ENCODE measurements at regions not wholly inside any gene's neighbourhood (a gene's known extent, or its start where the extent isn't known, plus 50 kb on each side); places are given as distances from the start of the nearest gene placed in this dataset.

DNA sequence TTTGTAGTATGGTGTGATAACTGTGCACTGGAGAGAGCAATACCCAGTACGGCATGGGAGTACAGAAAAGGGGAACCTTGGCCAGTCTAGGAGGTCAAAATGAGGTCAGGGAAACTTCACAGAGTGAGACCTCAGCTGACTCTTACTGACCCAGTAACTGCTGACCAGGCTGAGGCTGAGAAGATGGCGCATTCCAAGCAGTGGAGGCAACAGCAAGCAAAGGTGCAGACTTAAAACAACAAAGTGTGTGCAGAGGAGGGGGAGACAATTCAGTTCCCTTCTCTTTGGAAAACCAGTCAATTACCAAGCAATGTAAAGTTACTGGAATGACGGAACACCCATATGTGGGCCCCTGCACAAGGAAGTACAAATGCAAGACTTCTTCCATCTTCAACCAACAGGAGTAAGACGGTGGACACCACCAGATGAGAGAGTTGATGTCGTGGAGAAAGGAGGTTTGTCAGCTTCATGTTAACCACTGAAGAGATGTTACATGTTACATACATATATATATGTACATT, 54.6 kb upstream of the PRDX6 start:
- no peak overlapping the region for H3K9ac ChIP-seq (ENCODE audit: low read length)
- no peak overlapping the region for H3K27ac ChIP-seq (ENCODE audit: low read depth, low read length)
- H3K9me3 ChIP-seq (ENCODE audit: control insufficient read depth in 1 of 2, insufficient read depth in 1 of 2, low read depth in 1 of 2, low read length in 2 of 2): no peaks in the 10 kb centered on the region
- H4K20me1 ChIP-seq (ENCODE audit: insufficient read depth): no peaks in the 10 kb centered on the region
- DNase-seq (ENCODE audit: low read depth, low spot score) (no peak), ATAC-seq (no peak)
- no peak for TF ChIP-seq ZFX (IDR thresholded peaks at IDR 0.05)
- TF ChIP-seq, protein P1, sequence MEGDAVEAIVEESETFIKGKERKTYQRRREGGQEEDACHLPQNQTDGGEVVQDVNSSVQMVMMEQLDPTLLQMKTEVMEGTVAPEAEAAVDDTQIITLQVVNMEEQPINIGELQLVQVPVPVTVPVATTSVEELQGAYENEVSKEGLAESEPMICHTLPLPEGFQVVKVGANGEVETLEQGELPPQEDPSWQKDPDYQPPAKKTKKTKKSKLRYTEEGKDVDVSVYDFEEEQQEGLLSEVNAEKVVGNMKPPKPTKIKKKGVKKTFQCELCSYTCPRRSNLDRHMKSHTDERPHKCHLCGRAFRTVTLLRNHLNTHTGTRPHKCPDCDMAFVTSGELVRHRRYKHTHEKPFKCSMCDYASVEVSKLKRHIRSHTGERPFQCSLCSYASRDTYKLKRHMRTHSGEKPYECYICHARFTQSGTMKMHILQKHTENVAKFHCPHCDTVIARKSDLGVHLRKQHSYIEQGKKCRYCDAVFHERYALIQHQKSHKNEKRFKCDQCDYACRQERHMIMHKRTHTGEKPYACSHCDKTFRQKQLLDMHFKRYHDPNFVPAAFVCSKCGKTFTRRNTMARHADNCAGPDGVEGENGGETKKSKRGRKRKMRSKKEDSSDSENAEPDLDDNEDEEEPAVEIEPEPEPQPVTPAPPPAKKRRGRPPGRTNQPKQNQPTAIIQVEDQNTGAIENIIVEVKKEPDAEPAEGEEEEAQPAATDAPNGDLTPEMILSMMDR (IDR thresholded peaks at IDR 0.05 in 2 of 3, conservative IDR thresholded peaks at IDR 0.05 in 1 of 3; ENCODE audit: borderline replicate concordance in 1 of 3, insufficient read depth in 1 of 3, low read depth in 2 of 3, low read length in 2 of 3): no peak
- TF ChIP-seq, protein P2, sequence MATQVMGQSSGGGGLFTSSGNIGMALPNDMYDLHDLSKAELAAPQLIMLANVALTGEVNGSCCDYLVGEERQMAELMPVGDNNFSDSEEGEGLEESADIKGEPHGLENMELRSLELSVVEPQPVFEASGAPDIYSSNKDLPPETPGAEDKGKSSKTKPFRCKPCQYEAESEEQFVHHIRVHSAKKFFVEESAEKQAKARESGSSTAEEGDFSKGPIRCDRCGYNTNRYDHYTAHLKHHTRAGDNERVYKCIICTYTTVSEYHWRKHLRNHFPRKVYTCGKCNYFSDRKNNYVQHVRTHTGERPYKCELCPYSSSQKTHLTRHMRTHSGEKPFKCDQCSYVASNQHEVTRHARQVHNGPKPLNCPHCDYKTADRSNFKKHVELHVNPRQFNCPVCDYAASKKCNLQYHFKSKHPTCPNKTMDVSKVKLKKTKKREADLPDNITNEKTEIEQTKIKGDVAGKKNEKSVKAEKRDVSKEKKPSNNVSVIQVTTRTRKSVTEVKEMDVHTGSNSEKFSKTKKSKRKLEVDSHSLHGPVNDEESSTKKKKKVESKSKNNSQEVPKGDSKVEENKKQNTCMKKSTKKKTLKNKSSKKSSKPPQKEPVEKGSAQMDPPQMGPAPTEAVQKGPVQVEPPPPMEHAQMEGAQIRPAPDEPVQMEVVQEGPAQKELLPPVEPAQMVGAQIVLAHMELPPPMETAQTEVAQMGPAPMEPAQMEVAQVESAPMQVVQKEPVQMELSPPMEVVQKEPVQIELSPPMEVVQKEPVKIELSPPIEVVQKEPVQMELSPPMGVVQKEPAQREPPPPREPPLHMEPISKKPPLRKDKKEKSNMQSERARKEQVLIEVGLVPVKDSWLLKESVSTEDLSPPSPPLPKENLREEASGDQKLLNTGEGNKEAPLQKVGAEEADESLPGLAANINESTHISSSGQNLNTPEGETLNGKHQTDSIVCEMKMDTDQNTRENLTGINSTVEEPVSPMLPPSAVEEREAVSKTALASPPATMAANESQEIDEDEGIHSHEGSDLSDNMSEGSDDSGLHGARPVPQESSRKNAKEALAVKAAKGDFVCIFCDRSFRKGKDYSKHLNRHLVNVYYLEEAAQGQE (IDR thresholded peaks at IDR 0.05; ENCODE audit: low read depth): no peak
- no peak for TF ChIP-seq EZH2 (IDR thresholded peaks at IDR 0.05)
- no peak for TF ChIP-seq SRF (IDR thresholded peaks at IDR 0.05; ENCODE audit: low read depth)
- no peak overlapping the region for H3K4me2 ChIP-seq (ENCODE audit: low read length)
- peaks cover 8 to 48% of the 10 kb centered on the region in 2 experiments; a peak in 3 of 4 replicates for H3K4me1 ChIP-seq (ENCODE audit: control insufficient read depth in 1 of 2, insufficient read depth in 2 of 2, low read length in 2 of 2)
- no TSS peak for BruUV-seq (replicated peaks)
- H3K79me2 ChIP-seq (ENCODE audit: insufficient read depth, low read length): no peaks in the 10 kb centered on the region
- ChIA-PET POLR2A (no interaction called here), CTCF (no interaction called here), RAD21 (ENCODE audit: low non-redundant PET in 1 of 2, low total read pairs in 2 of 2, uncharacterized antibody in 2 of 2, unreplicated experiment in 2 of 2) (no interaction called here)
- H3K9me2 ChIP-seq (ENCODE audit: insufficient read depth): no peaks in the 10 kb centered on the region
- no peaks in the 10 kb centered on the region for H3K36me3 ChIP-seq (ENCODE audit: control insufficient read depth in 1 of 2, insufficient read depth in 2 of 2, low read length in 2 of 2)
- H3K27me3 ChIP-seq (ENCODE audit: insufficient read depth, low read length): no peaks in the 10 kb centered on the region
- H2AFZ ChIP-seq (ENCODE audit: low read depth, low read length, poor library complexity, severe bottlenecking): no peak overlapping the region
- intact Hi-C loops (cut with micrococcal nuclease): loop anchor here (5.0 kb wide), 1 partner anchor 1320 kb away; no protein-coding TSS in a partner anchor
- H3K4me3 ChIP-seq (replicated peaks in 1 of 2; ENCODE audit: low read depth in 1 of 2, low read length in 2 of 2): no peak overlapping the region
